ENCODE measurements at regions not wholly inside any gene's neighbourhood (a gene's known extent, or its start where the extent isn't known, plus 50 kb on each side); places are given as distances from the start of the nearest gene placed in this dataset.

- H3K79me2 ChIP-seq (ENCODE audit: control insufficient read depth, insufficient read depth, low read length, unreplicated experiment) = no peaks in the 10 kb centered on the region
- H3K4me3 ChIP-seq (ENCODE audit: low read depth, low read length) = no peak overlapping the region
- H3K27ac ChIP-seq (ENCODE audit: low read depth, low read length) = no peak overlapping the region
Observed at GRCh38 chr5:119878712-119879111, 249.4 kb downstream of the FAM170A start.

DNA sequence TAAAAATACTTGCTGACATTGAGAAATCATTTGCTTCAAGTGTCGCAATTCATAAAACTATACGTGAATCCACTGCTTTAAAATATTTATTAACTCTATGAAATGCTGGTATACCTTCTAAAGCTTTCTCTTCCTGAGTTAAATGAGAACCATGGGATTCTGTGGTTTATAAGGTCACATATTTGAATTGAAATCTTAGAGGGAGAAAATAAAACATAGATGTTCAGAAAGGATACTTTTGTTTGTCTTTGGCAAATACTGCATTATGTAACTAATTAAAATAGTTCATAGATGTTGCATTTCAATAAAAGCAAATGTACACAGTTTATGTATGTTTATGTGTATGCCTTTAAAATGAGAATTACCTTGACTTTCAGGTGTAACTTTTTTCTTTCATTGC is 250.1 kb downstream of the FAM170A start:
- Histone ChIP-seq H3K4me1 (ENCODE audit: control insufficient read depth, insufficient read depth, low read length, unreplicated experiment) (no peaks in the 10 kb centered on the region), H3K4me3 (ENCODE audit: low read depth, low read length) (no peak overlapping the region), H3K79me2 (ENCODE audit: control insufficient read depth, insufficient read depth, low read length, unreplicated experiment) (no peaks in the 10 kb centered on the region), H3K27me3 (ENCODE audit: insufficient read depth, low read length) (no peaks in the 10 kb centered on the region), H3K27ac (ENCODE audit: low read depth, low read length) (no peak overlapping the region), H2AFZ (ENCODE audit: low read length, unreplicated experiment) (no peak overlapping the region), H3K36me3 (ENCODE audit: insufficient read depth, low read length) (no peaks in the 10 kb centered on the region)

More at GRCh38 chr5:119878712-119879111, 249.4 kb downstream of the FAM170A start:
- Histone ChIP-seq H3K27me3 (ENCODE audit: insufficient read depth, low read length) (no peaks in the 10 kb centered on the region), H3K36me3 (ENCODE audit: insufficient read depth, low read length) (no peaks in the 10 kb centered on the region), H2AFZ (ENCODE audit: low read length, unreplicated experiment) (no peak overlapping the region), H3K4me1 (ENCODE audit: control insufficient read depth, insufficient read depth, low read length, unreplicated experiment) (no peaks in the 10 kb centered on the region)

DNA sequence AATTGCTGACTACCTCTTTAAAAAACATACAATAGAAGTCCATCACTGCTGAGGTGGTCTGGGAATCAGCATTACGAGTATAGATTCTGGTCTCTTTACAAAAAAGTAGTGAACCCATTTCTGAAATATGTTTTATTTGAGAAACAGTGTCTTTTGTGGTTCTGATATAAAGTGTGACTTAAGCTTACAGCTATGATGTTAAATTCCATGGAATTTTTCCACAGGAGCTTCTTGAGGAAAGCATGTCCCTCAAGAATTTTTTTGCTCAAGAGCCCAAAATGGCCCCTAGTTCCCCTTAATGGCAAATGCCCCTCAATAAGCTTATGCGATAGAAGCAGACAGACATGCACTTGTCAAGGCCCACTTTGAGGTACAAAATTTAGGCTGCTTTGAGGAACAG is 265.7 kb downstream of the FAM170A start:
- Histone ChIP-seq H3K79me2 (ENCODE audit: control insufficient read depth, insufficient read depth, low read length, unreplicated experiment) (no peaks in the 10 kb centered on the region), H3K27ac (ENCODE audit: low read depth, low read length) (no peak overlapping the region), H2AFZ (ENCODE audit: low read length, unreplicated experiment) (no peak overlapping the region), H3K27me3 (ENCODE audit: insufficient read depth, low read length) (0 out of 2 replicates have a peak, but pooled peaks cover 4% of the 10 kb centered on the region), H3K4me3 (ENCODE audit: low read depth, low read length) (no peak overlapping the region), H3K36me3 (ENCODE audit: insufficient read depth, low read length) (no peaks in the 10 kb centered on the region), H3K4me1 (ENCODE audit: control insufficient read depth, insufficient read depth, low read length, unreplicated experiment) (no peaks in the 10 kb centered on the region)

DNA sequence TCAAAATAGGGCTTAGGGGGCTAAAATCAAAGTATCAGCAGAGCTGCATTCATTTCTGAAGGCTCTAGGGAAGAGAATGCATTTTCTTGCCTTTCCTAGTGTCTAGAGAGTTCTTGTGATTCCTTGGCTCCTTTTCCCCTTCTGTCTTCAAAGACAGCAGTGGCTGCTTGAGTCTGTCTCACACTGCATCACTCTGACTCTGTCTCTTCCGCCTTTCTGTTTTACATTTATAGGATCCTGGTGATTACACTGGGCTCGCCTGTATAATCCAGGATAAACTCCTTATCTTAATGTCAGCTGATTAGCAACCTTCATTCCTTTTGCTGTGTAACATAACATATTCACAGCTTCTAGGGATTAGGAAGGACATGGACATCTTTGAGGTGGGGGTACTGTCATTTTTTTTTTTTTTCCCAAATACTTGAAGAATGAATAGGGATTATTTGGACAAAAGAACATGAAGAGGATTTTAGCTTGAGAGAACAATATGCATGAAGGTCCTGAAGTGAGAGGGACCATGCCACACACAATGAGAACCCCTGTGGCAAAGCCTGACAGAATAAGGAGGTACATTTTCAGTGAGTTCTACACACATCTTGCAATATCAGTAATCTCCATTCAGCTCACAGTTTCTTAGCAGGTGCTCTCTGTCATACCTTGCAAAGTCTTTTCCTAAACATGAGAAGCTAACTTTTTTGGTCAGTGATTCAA is 267.6 kb downstream of the FAM170A start:
- Histone ChIP-seq H3K4me1 (ENCODE audit: control insufficient read depth, insufficient read depth, low read length, unreplicated experiment) (no peaks in the 10 kb centered on the region), H3K36me3 (ENCODE audit: insufficient read depth, low read length) (no peaks in the 10 kb centered on the region), H3K27me3 (ENCODE audit: insufficient read depth, low read length) (0 out of 2 replicates have a peak, but pooled peaks cover 7% of the 10 kb centered on the region), H3K27ac (ENCODE audit: low read depth, low read length) (no peak overlapping the region), H3K4me3 (ENCODE audit: low read depth, low read length) (no peak overlapping the region), H2AFZ (ENCODE audit: low read length, unreplicated experiment) (no peak overlapping the region), H3K79me2 (ENCODE audit: control insufficient read depth, insufficient read depth, low read length, unreplicated experiment) (no peaks in the 10 kb centered on the region)

DNA sequence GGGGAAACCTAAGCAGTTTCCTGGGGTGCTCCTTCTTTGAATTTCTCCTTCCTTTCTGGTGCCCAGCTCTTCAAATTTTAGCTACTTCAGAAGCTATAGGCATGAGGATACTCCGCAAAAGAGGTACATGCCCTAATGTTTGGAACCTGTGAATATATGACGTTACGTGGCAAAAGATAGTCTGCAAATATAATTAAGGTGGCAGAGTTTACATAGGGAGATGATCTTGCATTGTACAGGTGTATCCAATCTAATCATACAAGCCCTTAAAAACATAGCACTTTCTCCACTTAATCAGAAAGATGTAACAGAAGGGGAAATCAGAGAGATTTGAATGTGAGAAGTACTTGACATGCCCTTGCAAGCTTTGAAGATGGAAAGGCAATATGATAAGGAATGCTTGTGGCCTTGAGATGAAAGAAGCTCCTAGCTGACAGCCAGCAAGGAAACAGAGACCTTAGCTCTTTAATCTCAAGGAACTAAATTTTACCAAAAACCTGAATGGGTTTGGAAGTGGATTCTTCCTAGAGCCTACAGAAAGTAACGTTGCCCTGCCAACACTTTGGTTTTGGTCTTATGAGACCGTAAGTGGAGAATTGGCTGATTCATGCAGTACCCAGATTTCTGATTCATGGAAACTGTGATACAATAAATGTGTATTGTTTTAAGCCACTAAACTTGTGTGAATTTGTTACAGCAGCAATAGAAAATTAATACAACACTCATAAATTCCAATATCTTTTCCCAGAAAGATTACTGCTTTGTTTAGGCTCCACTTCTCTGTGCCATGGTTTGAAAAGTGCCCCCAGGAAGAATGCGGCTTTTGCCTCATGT is 268.4 kb downstream of the FAM170A start:
- Histone ChIP-seq H3K36me3 (ENCODE audit: insufficient read depth, low read length) (no peaks in the 10 kb centered on the region), H3K4me3 (ENCODE audit: low read depth, low read length) (no peak overlapping the region), H3K27me3 (ENCODE audit: insufficient read depth, low read length) (0 out of 2 replicates have a peak, but pooled peaks cover 7% of the 10 kb centered on the region), H3K27ac (ENCODE audit: low read depth, low read length) (no peak overlapping the region), H3K4me1 (ENCODE audit: control insufficient read depth, insufficient read depth, low read length, unreplicated experiment) (no peaks in the 10 kb centered on the region), H3K79me2 (ENCODE audit: control insufficient read depth, insufficient read depth, low read length, unreplicated experiment) (no peaks in the 10 kb centered on the region), H2AFZ (ENCODE audit: low read length, unreplicated experiment) (no peak overlapping the region)

GRCh38 chr5:119899981-119900380 is 270.6 kb downstream of the FAM170A start:
- Histone ChIP-seq H3K27ac (ENCODE audit: low read depth, low read length) (no peak overlapping the region), H3K4me1 (ENCODE audit: control insufficient read depth, insufficient read depth, low read length, unreplicated experiment) (no peaks in the 10 kb centered on the region), H3K27me3 (ENCODE audit: insufficient read depth, low read length) (0 out of 2 replicates have a peak, but pooled peaks cover 7% of the 10 kb centered on the region), H3K4me3 (ENCODE audit: low read depth, low read length) (no peak overlapping the region), H2AFZ (ENCODE audit: low read length, unreplicated experiment) (no peak overlapping the region), H3K79me2 (ENCODE audit: control insufficient read depth, insufficient read depth, low read length, unreplicated experiment) (no peaks in the 10 kb centered on the region), H3K36me3 (ENCODE audit: insufficient read depth, low read length) (no peaks in the 10 kb centered on the region)

- Histone ChIP-seq H3K4me3 (ENCODE audit: low read depth, low read length) (no peak overlapping the region), H3K79me2 (ENCODE audit: control insufficient read depth, insufficient read depth, low read length, unreplicated experiment) (no peaks in the 10 kb centered on the region), H3K27me3 (ENCODE audit: insufficient read depth, low read length) (0 out of 2 replicates have a peak, but pooled peaks cover 7% of the 10 kb centered on the region), H3K27ac (ENCODE audit: low read depth, low read length) (no peak overlapping the region), H2AFZ (ENCODE audit: low read length, unreplicated experiment) (no peak overlapping the region), H3K4me1 (ENCODE audit: control insufficient read depth, insufficient read depth, low read length, unreplicated experiment) (no peaks in the 10 kb centered on the region), H3K36me3 (ENCODE audit: insufficient read depth, low read length) (no peaks in the 10 kb centered on the region)
Observed at GRCh38 chr5:119902593-119902992, 273.2 kb downstream of the FAM170A start.

GRCh38 chr5:119913425-119913824 is 284.1 kb downstream of the FAM170A start:
- no peaks in the 10 kb centered on the region for H3K36me3 ChIP-seq (ENCODE audit: insufficient read depth, low read length)
- H3K4me1 ChIP-seq (ENCODE audit: control insufficient read depth, insufficient read depth, low read length, unreplicated experiment) = no peaks in the 10 kb centered on the region
- H3K27me3 ChIP-seq (ENCODE audit: insufficient read depth, low read length) = no peaks in the 10 kb centered on the region
- no peak overlapping the region for H2AFZ ChIP-seq (ENCODE audit: low read length, unreplicated experiment)
- no peak overlapping the region for H3K27ac ChIP-seq (ENCODE audit: low read depth, low read length)
- H3K4me3 ChIP-seq (ENCODE audit: low read depth, low read length) = no peak overlapping the region
- H3K79me2 ChIP-seq (ENCODE audit: control insufficient read depth, insufficient read depth, low read length, unreplicated experiment) = no peaks in the 10 kb centered on the region

DNA sequence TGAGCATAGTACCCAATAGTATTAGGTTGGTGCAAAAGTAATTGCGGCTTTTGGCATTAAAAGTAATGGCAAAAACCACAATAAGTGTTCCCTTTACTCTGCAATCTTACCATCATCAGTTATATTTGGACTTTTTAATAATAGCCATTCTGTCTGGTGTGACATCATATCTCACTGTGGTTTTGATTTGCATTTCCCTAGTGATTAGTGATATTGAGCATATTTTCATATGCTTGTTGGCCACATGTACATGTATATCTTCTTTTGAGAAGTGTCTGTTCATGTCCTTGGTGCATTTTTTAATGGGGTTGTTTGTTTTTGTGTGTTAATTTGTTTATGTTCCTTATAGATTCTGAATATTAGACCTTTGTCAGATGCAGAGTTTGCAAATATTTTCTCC is 289.9 kb downstream of the FAM170A start:
- H3K79me2 ChIP-seq (ENCODE audit: control insufficient read depth, insufficient read depth, low read length, unreplicated experiment) = no peaks in the 10 kb centered on the region

DNA sequence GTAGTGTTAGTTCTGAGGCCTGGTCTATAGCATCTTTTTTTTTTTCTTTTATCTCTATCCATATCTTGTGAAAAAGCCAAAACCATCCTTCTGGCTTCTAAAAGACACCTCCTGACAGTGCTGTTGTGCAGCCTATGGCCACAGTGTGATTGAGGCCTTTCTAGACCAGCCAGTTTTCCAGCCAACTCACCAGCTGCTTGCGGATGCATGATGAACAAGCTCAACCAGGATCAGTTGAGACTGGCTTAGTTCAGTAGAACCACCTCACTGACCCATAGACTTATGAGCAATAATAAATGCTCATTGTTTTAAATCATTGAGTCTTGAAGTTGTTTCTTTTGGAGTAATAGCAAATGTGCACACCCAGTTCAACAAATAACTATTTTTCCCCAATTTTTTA is 296.9 kb downstream of the FAM170A start:
- H3K79me2 ChIP-seq (ENCODE audit: control insufficient read depth, insufficient read depth, low read length, unreplicated experiment) = no peaks in the 10 kb centered on the region
- H3K4me3 ChIP-seq (ENCODE audit: low read depth, low read length) = no peak overlapping the region
- H3K27me3 ChIP-seq (ENCODE audit: insufficient read depth, low read length) = no peaks in the 10 kb centered on the region
- no peaks in the 10 kb centered on the region for H3K36me3 ChIP-seq (ENCODE audit: insufficient read depth, low read length)
- no peaks in the 10 kb centered on the region for H3K4me1 ChIP-seq (ENCODE audit: control insufficient read depth, insufficient read depth, low read length, unreplicated experiment)
- no peak overlapping the region for H3K27ac ChIP-seq (ENCODE audit: low read depth, low read length)
- H2AFZ ChIP-seq (ENCODE audit: low read length, unreplicated experiment) = no peak overlapping the region

More for the DNA sequence above, 289.9 kb downstream of the FAM170A start:
- no peaks in the 10 kb centered on the region for H3K27me3 ChIP-seq (ENCODE audit: insufficient read depth, low read length)
- no peak overlapping the region for H3K4me3 ChIP-seq (ENCODE audit: low read depth, low read length)
- no peaks in the 10 kb centered on the region for H3K4me1 ChIP-seq (ENCODE audit: control insufficient read depth, insufficient read depth, low read length, unreplicated experiment)
- no peaks in the 10 kb centered on the region for H3K36me3 ChIP-seq (ENCODE audit: insufficient read depth, low read length)
- H3K27ac ChIP-seq (ENCODE audit: low read depth, low read length) = no peak overlapping the region
- H2AFZ ChIP-seq (ENCODE audit: low read length, unreplicated experiment) = no peak overlapping the region

GRCh38 chr5:119928974-119929373 is 299.6 kb downstream of the FAM170A start:
- no peaks in the 10 kb centered on the region for H3K79me2 ChIP-seq (ENCODE audit: control insufficient read depth, insufficient read depth, low read length, unreplicated experiment)
- no peaks in the 10 kb centered on the region for H3K4me1 ChIP-seq (ENCODE audit: control insufficient read depth, insufficient read depth, low read length, unreplicated experiment)
- no peak overlapping the region for H3K4me3 ChIP-seq (ENCODE audit: low read depth, low read length)
- no peaks in the 10 kb centered on the region for H3K36me3 ChIP-seq (ENCODE audit: insufficient read depth, low read length)
- no peak overlapping the region for H2AFZ ChIP-seq (ENCODE audit: low read length, unreplicated experiment)
- H3K27ac ChIP-seq (ENCODE audit: low read depth, low read length) = no peak overlapping the region
- no peaks in the 10 kb centered on the region for H3K27me3 ChIP-seq (ENCODE audit: insufficient read depth, low read length)
